ENCODE measurements at regions not wholly inside any gene's neighbourhood (a gene's known extent, or its start where the extent isn't known, plus 50 kb on each side); places are given as distances from the start of the nearest gene placed in this dataset.

DNA sequence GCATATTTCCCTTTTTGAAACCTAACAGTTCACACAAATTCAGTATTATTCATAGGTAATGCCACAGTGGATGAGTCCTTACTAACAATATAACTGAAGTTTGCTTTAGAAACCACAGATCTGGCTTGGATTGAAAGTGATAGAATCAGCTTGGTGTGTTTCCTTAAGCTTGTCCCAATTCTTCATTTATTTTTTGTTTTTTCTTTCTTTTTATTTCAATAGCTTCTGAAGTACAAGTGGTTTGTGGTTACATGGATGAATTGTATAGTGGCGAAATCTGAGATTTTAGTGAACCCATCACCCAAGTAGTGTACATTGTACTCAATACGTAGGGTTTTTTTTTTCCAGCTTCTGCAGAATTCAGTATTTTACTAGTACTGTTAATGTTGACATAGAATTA, 518.2 kb upstream of the SEMA3D start:
- no peak for DNase-seq (ENCODE audit: low spot score, unreplicated experiment)
- H3K4me3 Mint-ChIP-seq (ENCODE audit: low read depth) = no peak overlapping the region
- H3K36me3 Mint-ChIP-seq (ENCODE audit: insufficient read depth) = no peaks in the 10 kb centered on the region
- TF ChIP-seq, protein P1, sequence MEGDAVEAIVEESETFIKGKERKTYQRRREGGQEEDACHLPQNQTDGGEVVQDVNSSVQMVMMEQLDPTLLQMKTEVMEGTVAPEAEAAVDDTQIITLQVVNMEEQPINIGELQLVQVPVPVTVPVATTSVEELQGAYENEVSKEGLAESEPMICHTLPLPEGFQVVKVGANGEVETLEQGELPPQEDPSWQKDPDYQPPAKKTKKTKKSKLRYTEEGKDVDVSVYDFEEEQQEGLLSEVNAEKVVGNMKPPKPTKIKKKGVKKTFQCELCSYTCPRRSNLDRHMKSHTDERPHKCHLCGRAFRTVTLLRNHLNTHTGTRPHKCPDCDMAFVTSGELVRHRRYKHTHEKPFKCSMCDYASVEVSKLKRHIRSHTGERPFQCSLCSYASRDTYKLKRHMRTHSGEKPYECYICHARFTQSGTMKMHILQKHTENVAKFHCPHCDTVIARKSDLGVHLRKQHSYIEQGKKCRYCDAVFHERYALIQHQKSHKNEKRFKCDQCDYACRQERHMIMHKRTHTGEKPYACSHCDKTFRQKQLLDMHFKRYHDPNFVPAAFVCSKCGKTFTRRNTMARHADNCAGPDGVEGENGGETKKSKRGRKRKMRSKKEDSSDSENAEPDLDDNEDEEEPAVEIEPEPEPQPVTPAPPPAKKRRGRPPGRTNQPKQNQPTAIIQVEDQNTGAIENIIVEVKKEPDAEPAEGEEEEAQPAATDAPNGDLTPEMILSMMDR (IDR thresholded peaks at IDR 0.05; ENCODE audit: unreplicated experiment) = no peak
- no peak overlapping the region for H3K27ac Mint-ChIP-seq
- H3K27me3 Mint-ChIP-seq = no peaks in the 10 kb centered on the region
- peaks cover 3% of the 10 kb centered on the region for H3K4me1 Mint-ChIP-seq (ENCODE audit: low read depth)
- no peaks in the 10 kb centered on the region for H3K9me3 Mint-ChIP-seq (ENCODE audit: low read depth)

DNA sequence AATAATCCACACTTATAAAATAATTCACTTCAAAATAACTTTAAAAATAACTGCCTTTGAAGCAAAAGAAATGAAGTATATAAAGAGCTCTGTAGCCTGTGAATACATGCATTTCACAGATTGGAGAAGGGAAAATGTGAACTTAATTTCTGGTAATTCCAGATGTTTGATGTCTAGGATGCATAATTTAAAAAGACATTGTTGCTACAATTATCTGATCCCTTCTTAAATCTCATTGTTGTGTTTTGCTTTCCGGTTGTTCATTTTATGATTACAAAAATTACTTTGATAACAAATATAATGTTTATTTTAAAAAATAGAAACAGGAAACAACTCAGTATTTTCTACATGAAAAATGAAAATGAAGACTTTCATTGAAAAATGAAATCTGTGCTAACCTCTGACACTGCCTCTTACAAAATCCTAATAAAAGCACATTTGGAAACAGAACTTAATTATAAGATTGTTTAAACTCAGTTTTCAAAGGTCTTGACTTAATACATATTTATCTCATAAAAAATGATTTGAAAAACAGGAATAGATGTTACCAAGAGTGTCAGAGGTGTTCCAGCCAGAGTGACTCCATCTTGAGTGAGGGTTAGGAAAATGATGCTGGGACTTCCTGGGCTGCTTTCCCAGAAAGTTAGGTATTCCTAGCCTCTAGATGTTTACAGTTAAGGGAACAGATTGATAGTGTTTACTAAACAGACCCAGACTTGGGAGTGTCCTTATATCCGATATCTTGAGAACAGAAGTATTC, 516.6 kb upstream of the SEMA3D start:
- Mint-ChIP-seq H3K27me3 (no peaks in the 10 kb centered on the region), H3K4me3 (ENCODE audit: low read depth) (no peak overlapping the region), H3K9me3 (ENCODE audit: low read depth) (no peaks in the 10 kb centered on the region), H3K36me3 (ENCODE audit: insufficient read depth) (no peaks in the 10 kb centered on the region), H3K4me1 (ENCODE audit: low read depth) (peaks cover 3% of the 10 kb centered on the region), H3K27ac (no peak overlapping the region)
- TF ChIP-seq, protein P1 (IDR thresholded peaks at IDR 0.05; ENCODE audit: unreplicated experiment) = no peak
- no peak for DNase-seq (ENCODE audit: low spot score, unreplicated experiment)

DNA sequence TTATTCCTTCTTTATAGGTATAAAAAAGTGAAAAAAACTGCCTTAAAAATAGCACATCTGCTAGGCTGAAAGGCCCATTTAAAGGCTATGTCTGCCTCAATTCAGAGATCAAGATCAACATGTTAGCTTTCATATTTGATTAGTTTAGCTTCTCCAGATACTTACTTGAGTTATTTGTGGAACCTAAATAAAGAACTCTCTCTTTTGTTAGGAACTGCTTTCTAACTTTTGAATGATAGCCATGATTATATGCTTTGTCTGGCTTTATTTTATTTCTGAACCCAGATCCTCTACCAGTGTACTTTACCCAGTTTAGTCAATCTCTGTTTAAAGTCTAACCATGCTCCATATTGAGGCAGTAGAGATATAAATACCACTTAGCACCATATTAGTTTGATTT, 515.5 kb upstream of the SEMA3D start:
- Mint-ChIP-seq H3K36me3 (ENCODE audit: insufficient read depth) (no peaks in the 10 kb centered on the region), H3K4me1 (ENCODE audit: low read depth) (peaks cover 3% of the 10 kb centered on the region), H3K27ac (no peak overlapping the region), H3K9me3 (ENCODE audit: low read depth) (no peaks in the 10 kb centered on the region), H3K27me3 (no peaks in the 10 kb centered on the region), H3K4me3 (ENCODE audit: low read depth) (no peak overlapping the region)
- TF ChIP-seq, protein P1 (IDR thresholded peaks at IDR 0.05; ENCODE audit: unreplicated experiment) = no peak
- DNase-seq (ENCODE audit: low spot score, unreplicated experiment) = no peak

DNA sequence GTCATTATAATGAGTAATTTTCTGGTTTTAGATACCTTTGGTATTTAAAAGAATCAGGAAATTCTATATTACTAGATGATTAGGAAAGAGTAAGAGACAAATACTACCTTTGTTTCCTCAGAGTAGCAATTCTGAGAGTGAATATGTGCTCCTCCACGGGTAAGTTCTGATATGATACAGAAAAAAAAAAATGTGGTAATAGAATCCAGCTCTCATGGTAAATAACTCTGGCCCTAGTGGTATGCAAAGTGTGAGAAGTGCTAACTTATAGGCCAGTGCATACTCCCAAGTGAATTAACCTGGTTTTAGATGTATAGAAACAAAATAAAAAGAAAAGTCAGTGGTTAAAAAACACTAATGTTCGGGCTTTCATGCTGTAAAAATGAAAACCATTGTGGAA, 512.6 kb upstream of the SEMA3D start:
- H3K9me3 Mint-ChIP-seq (ENCODE audit: low read depth) = no peaks in the 10 kb centered on the region
- peaks cover 3% of the 10 kb centered on the region for H3K4me1 Mint-ChIP-seq (ENCODE audit: low read depth)
- H3K27ac Mint-ChIP-seq = no peak overlapping the region
- TF ChIP-seq, protein P1 (IDR thresholded peaks at IDR 0.05; ENCODE audit: unreplicated experiment) = no peak
- no peak for DNase-seq (ENCODE audit: low spot score, unreplicated experiment)
- no peaks in the 10 kb centered on the region for H3K27me3 Mint-ChIP-seq
- no peak overlapping the region for H3K4me3 Mint-ChIP-seq (ENCODE audit: low read depth)
- H3K36me3 Mint-ChIP-seq (ENCODE audit: insufficient read depth) = no peaks in the 10 kb centered on the region

DNA sequence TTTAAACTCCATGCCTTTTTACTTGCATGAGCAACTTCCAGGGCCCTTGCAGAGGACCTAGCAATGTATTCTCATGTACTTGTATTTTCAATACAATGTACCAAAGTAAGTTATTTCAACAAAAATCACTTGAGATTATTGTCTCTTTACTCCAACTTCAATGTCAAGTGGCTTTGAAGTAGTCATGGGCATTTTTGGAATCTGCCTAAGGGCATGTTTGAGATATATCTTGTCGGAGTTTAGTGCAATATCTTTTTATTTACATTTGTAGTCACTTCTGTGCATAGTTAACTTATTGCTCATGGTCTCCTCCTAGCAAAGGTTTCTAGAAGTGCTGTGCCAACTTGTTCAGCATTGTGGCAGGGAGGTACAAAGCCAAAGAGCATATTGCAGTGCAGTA, 508.7 kb upstream of the SEMA3D start:
- Mint-ChIP-seq H3K27ac (no peak overlapping the region), H3K9me3 (ENCODE audit: low read depth) (no peaks in the 10 kb centered on the region), H3K27me3 (no peaks in the 10 kb centered on the region), H3K4me3 (ENCODE audit: low read depth) (no peak overlapping the region), H3K4me1 (ENCODE audit: low read depth) (no peaks in the 10 kb centered on the region), H3K36me3 (ENCODE audit: insufficient read depth) (no peaks in the 10 kb centered on the region)
- TF ChIP-seq, protein P1 (IDR thresholded peaks at IDR 0.05; ENCODE audit: unreplicated experiment) = no peak
- DNase-seq (ENCODE audit: low spot score, unreplicated experiment) = no peak
